GM19351 (cell line): ENCODE measurements at regions not wholly inside any gene's neighbourhood (a gene's known extent, or its start where the extent isn't known, plus 50 kb on each side); places are given as distances from the start of the nearest gene placed in this dataset.

ENCODE experiments used
- ATAC-seq: cut with Tn5 transposase; IDR thresholded peaks from one replicate; pipeline ENCODE4 v1.9.1; 2021; ENCODE audit warnings: mild to moderate bottlenecking, moderate library complexity; ENCODE audit not compliant: unreplicated experiment

- ATAC-seq: no peak
Measured at GRCh38 chr18:61148322-61148721, 184.9 kb upstream of the CDH20 start.

- ATAC-seq: no peak
Measured at GRCh38 chr18:61149786-61150185, 183.4 kb upstream of the CDH20 start.

- no peak for ATAC-seq
Measured at GRCh38 chr18:61153571-61153970, 179.7 kb upstream of the CDH20 start.

- ATAC-seq: no peak
Measured at GRCh38 chr18:61154866-61155265, 178.4 kb upstream of the CDH20 start.

GRCh38 chr18:61155586-61155985 is 177.6 kb upstream of the CDH20 start:
- ATAC-seq: no peak

GRCh38 chr18:61157451-61157850 is 175.8 kb upstream of the CDH20 start:
- ATAC-seq: no peak

GRCh38 chr18:61159246-61159645 is 174.0 kb upstream of the CDH20 start:
- no peak for ATAC-seq

GRCh38 chr18:61164321-61164720 is 168.9 kb upstream of the CDH20 start:
- no peak for ATAC-seq

- ATAC-seq: no peak
Measured at GRCh38 chr18:61167902-61168301, 165.3 kb upstream of the CDH20 start.

- ATAC-seq: no peak
Measured at GRCh38 chr18:61169386-61169785, 163.8 kb upstream of the CDH20 start.

- ATAC-seq: no peak
Measured at GRCh38 chr18:61172624-61173023, 160.6 kb upstream of the CDH20 start.

- ATAC-seq: no peak
Measured at GRCh38 chr18:61173554-61173953, 159.7 kb upstream of the CDH20 start.

GRCh38 chr18:61183798-61184197 is 149.4 kb upstream of the CDH20 start:
- no peak for ATAC-seq

GRCh38 chr18:61187971-61188370 is 145.3 kb upstream of the CDH20 start:
- no peak for ATAC-seq

GRCh38 chr18:61189376-61189775 is 143.9 kb upstream of the CDH20 start:
- ATAC-seq: no peak

- ATAC-seq: no peak
Measured at GRCh38 chr18:61194726-61195125, 138.5 kb upstream of the CDH20 start.

- ATAC-seq: no peak
Measured at GRCh38 chr18:61196750-61197149, 136.5 kb upstream of the CDH20 start.

GRCh38 chr18:61198486-61198885 is 134.7 kb upstream of the CDH20 start:
- ATAC-seq: no peak

- ATAC-seq: no peak
Measured at GRCh38 chr18:61199171-61199848, 133.9 kb upstream of the CDH20 start.

GRCh38 chr18:61201511-61201910 is 131.7 kb upstream of the CDH20 start:
- no peak for ATAC-seq

GRCh38 chr18:61203151-61203550 is 130.1 kb upstream of the CDH20 start:
- ATAC-seq: no peak

GRCh38 chr18:61209801-61210200 is 123.4 kb upstream of the CDH20 start:
- no peak for ATAC-seq

- no peak for ATAC-seq
Measured at GRCh38 chr18:61216051-61216450, 117.2 kb upstream of the CDH20 start.
